H9 (cell line): ENCODE measurements at regions not wholly inside any gene's neighbourhood (a gene's known extent, or its start where the extent isn't known, plus 50 kb on each side); places are given as distances from the start of the nearest gene placed in this dataset.

ENCODE experiments used
- DNase-seq: peaks from one replicate; pipeline ENCODE4 v3.0.0-alpha.2; 2017
- H2AFZ ChIP-seq: one replicate; pipeline ENCODE4 v1.6.1; 2013; ENCODE audit warnings: mild to moderate bottlenecking, low read length, control low read depth, moderate library complexity
- H2AK5ac ChIP-seq: 2 replicates; pipeline ENCODE4 v1.6.1; 2013; ENCODE audit warnings: low read length, control low read depth, mixed read lengths; ENCODE audit not compliant: insufficient read length
- H2BK120ac ChIP-seq: one replicate; pipeline ENCODE4 v1.6.1; 2013; ENCODE audit warnings: low read depth, mild to moderate bottlenecking, low read length, control low read depth, inconsistent platforms; ENCODE audit not compliant: poor library complexity, severe bottlenecking
- H2BK12ac ChIP-seq: 2 replicates; pipeline ENCODE4 v1.6.1; 2013; ENCODE audit warnings: low read length, control low read depth, mixed read lengths, low read depth; ENCODE audit not compliant: insufficient read length
- H2BK15ac ChIP-seq: 2 replicates; pipeline ENCODE4 v1.6.1; 2013; ENCODE audit warnings: low read depth, low read length, control low read depth
- H2BK20ac ChIP-seq: one replicate; pipeline ENCODE4 v1.6.1; 2013; ENCODE audit warnings: low read depth, mild to moderate bottlenecking, low read length, control low read depth, inconsistent platforms; ENCODE audit not compliant: poor library complexity, severe bottlenecking
- H2BK5ac ChIP-seq: 2 replicates; pipeline ENCODE4 v1.6.1; 2013; ENCODE audit warnings: low read length, control low read depth, mixed read lengths; ENCODE audit not compliant: insufficient read length
- H3K14ac ChIP-seq: 2 replicates; pipeline ENCODE4 v1.6.1; 2013; ENCODE audit warnings: low read length, control low read depth; ENCODE audit not compliant: insufficient read depth
- H3K18ac ChIP-seq: 2 replicates; pipeline ENCODE4 v1.6.1; 2013; ENCODE audit warnings: low read depth, mild to moderate bottlenecking, mixed read lengths, low read length, control low read depth; ENCODE audit not compliant: insufficient read length
- H3K23ac ChIP-seq: 2 replicates; pipeline ENCODE4 v1.6.1; 2013; ENCODE audit warnings: low read length, control low read depth, mixed read lengths, low read depth; ENCODE audit not compliant: insufficient read length
- H3K23me2 ChIP-seq: 2 replicates; pipeline ENCODE4 v1.6.1; 2013; ENCODE audit warnings: low read depth, mild to moderate bottlenecking, mixed read lengths, low read length, control low read depth; ENCODE audit not compliant: insufficient read length, poor library complexity, severe bottlenecking
- H3K27ac ChIP-seq: 2 replicates; pipeline ENCODE4 v1.5.1; 2013; ENCODE audit warnings: low read length, control low read depth, mixed read lengths, low read depth; ENCODE audit not compliant: insufficient read length
- H3K27me3 ChIP-seq: 2 replicates; pipeline ENCODE4 v1.6.1; 2013; ENCODE audit warnings: low read length, control low read depth, inconsistent platforms; ENCODE audit not compliant: insufficient read depth
- H3K4ac ChIP-seq: 2 replicates; pipeline ENCODE4 v1.6.1; 2013; ENCODE audit warnings: low read depth, mild to moderate bottlenecking, control low read depth, inconsistent platforms, low read length, moderate library complexity
- H3K4me1 ChIP-seq: 2 replicates; pipeline ENCODE4 v1.6.1; 2013; ENCODE audit warnings: low read length, control low read depth, inconsistent platforms; ENCODE audit not compliant: insufficient read depth
- H3K4me2 ChIP-seq: 2 replicates; pipeline ENCODE4 v1.6.1; 2013; ENCODE audit warnings: low read length, control low read depth, mixed read lengths; ENCODE audit not compliant: insufficient read length, insufficient read depth
- H3K56ac ChIP-seq: 2 replicates; pipeline ENCODE4 v1.6.1; 2013; ENCODE audit warnings: low read depth, mild to moderate bottlenecking, mixed read lengths, low read length, control low read depth; ENCODE audit not compliant: insufficient read length
- H3K79me1 ChIP-seq: 2 replicates; pipeline ENCODE4 v1.6.1; 2013; ENCODE audit warnings: low read depth, mild to moderate bottlenecking, moderate library complexity, low read length, control low read depth, inconsistent platforms; ENCODE audit not compliant: insufficient read depth, poor library complexity, severe bottlenecking
- H3K79me2 ChIP-seq: 2 replicates; pipeline ENCODE4 v1.6.1; 2013; ENCODE audit warnings: low read length, control low read depth, inconsistent platforms; ENCODE audit not compliant: insufficient read depth
- H3K9ac ChIP-seq: 2 replicates; pipeline ENCODE4 v1.6.1; 2013; ENCODE audit warnings: low read length, control low read depth, mixed read lengths; ENCODE audit not compliant: insufficient read length; ENCODE audit errors: extremely low read depth
- H3K9me3 ChIP-seq: one replicate; pipeline ENCODE4 v1.6.1; 2013; ENCODE audit warnings: low read depth, low read length, inconsistent platforms; ENCODE audit not compliant: control insufficient read depth
- H3T11ph ChIP-seq: one replicate; pipeline ENCODE4 v1.6.1; 2013; ENCODE audit warnings: mild to moderate bottlenecking, low read length, control low read depth, inconsistent platforms
- H4K20me1 ChIP-seq: one replicate; pipeline ENCODE4 v1.6.1; 2013; ENCODE audit not compliant: control insufficient read depth, insufficient read length, insufficient read depth
- H4K5ac ChIP-seq: 2 replicates; pipeline ENCODE4 v1.6.1; 2013; ENCODE audit warnings: low read depth, mild to moderate bottlenecking, mixed read lengths, low read length, control low read depth; ENCODE audit not compliant: insufficient read length
- H4K8ac ChIP-seq: replicated peaks from 2 replicates; pipeline ENCODE4 v1.6.1; 2013; ENCODE audit warnings: low read length, control low read depth, mixed read lengths, low read depth; ENCODE audit not compliant: insufficient read length
- H4K91ac ChIP-seq: 2 replicates; pipeline ENCODE4 v1.6.1; 2013; ENCODE audit warnings: low read depth, mild to moderate bottlenecking, moderate library complexity, mixed read lengths, low read length, control low read depth; ENCODE audit not compliant: insufficient read length
- H3K27ac Mint-ChIP-seq, 3 experiments: 2 replicates in 2 of 3; 3 replicates in 1 of 3; pipeline ENCODE4 v1.8.0; 2020 to 2021; ENCODE audit warnings: mixed read lengths in 3 of 3, mild to moderate bottlenecking in 1 of 3, moderate library complexity in 1 of 3
- H3K27me3 Mint-ChIP-seq: 2 replicates; pipeline ENCODE4 v1.8.0; 2021; ENCODE audit warnings: low read depth, mild to moderate bottlenecking, moderate library complexity, mixed read lengths
- H3K36me3 Mint-ChIP-seq, 3 experiments: 2 replicates in 2 of 3; 3 replicates in 1 of 3; pipeline ENCODE4 v1.8.0; 2020 to 2021; ENCODE audit warnings: low read depth in 3 of 3, mixed read lengths in 3 of 3; ENCODE audit not compliant: insufficient read depth in 1 of 3
- H3K4me1 Mint-ChIP-seq, 2 experiments: 2 replicates each; pipeline ENCODE4 v1.8.0; 2020; ENCODE audit warnings: mixed read lengths in 2 of 2
- H3K4me3 Mint-ChIP-seq, 2 experiments: 2 replicates in 1 of 2; 3 replicates in 1 of 2; pipeline ENCODE4 v1.8.0; 2020 to 2021; ENCODE audit warnings: mild to moderate bottlenecking in 2 of 2, mixed read lengths in 2 of 2, moderate library complexity in 1 of 2
- H3K9me3 Mint-ChIP-seq, 2 experiments: 2 replicates in 1 of 2; 3 replicates in 1 of 2; pipeline ENCODE4 v1.8.0; 2020; ENCODE audit warnings: mild to moderate bottlenecking in 2 of 2, mixed read lengths in 2 of 2, moderate library complexity in 1 of 2
- WGBS: extraction: QIAGEN DNeasy Blood & Tissue Kit; methylation state at CpG from one replicate; pipeline ENCODE4 v1.1.7; 2013; ENCODE audit warnings: missing lambda C conversion rate, low lambda C conversion rate, mixed read lengths; ENCODE audit not compliant: insufficient read length; ENCODE audit errors: extremely low coverage; 5-methylcytosine and 5-hydroxymethylcytosine counted together
- TF ChIP-seq, protein P1 (sequence below): fragments of 200-600 bp; sonication (generic); conservative IDR thresholded peaks from 3 replicates; pipeline ENCODE4 v1.8.0; 2021; ENCODE audit warnings: antibody characterized with exemption, mild to moderate bottlenecking

DNA sequence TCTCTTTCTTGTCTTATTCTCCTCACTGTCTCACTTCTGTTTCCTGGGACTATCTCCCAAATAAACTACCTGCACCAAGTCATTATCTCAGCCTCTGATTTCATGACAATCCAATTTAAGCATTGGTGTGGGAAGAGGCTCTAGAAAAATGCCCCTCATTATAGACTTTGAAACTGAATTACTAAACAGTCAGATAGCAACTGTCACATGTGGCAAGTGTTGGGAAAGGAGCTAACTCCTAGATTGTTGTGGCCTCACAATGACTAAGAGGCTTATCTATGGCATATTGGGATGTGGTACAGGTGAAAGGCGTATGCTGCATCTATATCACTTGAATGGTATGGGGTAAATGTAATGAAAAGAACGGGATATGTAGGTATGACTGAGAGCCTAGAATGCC is 103.5 kb upstream of the CCDC54 start:
- no peaks in the 10 kb centered on the region for H3K9me3 Mint-ChIP-seq
- WGBS = no CpG with 5 or more reads among the region's 2 CpGs
- DNase-seq = no peak
- H4K8ac ChIP-seq = no peak overlapping the region
- no peaks in the 10 kb centered on the region for H3K36me3 Mint-ChIP-seq
- H3K79me1 ChIP-seq = no peaks in the 10 kb centered on the region
- H3K56ac ChIP-seq = no peak overlapping the region
- no peak overlapping the region for H4K5ac ChIP-seq
- no peak overlapping the region for H2BK12ac ChIP-seq
- no peak overlapping the region for H2BK20ac ChIP-seq
- no peak overlapping the region for H2BK120ac ChIP-seq
- no peaks in the 10 kb centered on the region for H3K4me1 ChIP-seq
- H3K4me1 Mint-ChIP-seq = peaks cover 0 to 8% of the 10 kb centered on the region in 2 experiments; a peak in 1 of 4 replicates
- no peak overlapping the region for H3K23ac ChIP-seq
- H3K27ac ChIP-seq = no peak overlapping the region
- no peaks in the 10 kb centered on the region for H3K23me2 ChIP-seq
- no peak overlapping the region for H3K27ac Mint-ChIP-seq
- H3K27me3 Mint-ChIP-seq = no peaks in the 10 kb centered on the region
- H2BK15ac ChIP-seq = no peak overlapping the region
- no peaks in the 10 kb centered on the region for H3K9me3 ChIP-seq
- H3T11ph ChIP-seq = no peak overlapping the region
- H3K18ac ChIP-seq = no peak overlapping the region
- no peaks in the 10 kb centered on the region for H3K27me3 ChIP-seq
- TF ChIP-seq, protein P1, sequence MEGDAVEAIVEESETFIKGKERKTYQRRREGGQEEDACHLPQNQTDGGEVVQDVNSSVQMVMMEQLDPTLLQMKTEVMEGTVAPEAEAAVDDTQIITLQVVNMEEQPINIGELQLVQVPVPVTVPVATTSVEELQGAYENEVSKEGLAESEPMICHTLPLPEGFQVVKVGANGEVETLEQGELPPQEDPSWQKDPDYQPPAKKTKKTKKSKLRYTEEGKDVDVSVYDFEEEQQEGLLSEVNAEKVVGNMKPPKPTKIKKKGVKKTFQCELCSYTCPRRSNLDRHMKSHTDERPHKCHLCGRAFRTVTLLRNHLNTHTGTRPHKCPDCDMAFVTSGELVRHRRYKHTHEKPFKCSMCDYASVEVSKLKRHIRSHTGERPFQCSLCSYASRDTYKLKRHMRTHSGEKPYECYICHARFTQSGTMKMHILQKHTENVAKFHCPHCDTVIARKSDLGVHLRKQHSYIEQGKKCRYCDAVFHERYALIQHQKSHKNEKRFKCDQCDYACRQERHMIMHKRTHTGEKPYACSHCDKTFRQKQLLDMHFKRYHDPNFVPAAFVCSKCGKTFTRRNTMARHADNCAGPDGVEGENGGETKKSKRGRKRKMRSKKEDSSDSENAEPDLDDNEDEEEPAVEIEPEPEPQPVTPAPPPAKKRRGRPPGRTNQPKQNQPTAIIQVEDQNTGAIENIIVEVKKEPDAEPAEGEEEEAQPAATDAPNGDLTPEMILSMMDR = no peak
- no peak overlapping the region for H2AFZ ChIP-seq
- H2BK5ac ChIP-seq = no peak overlapping the region
- H3K4me2 ChIP-seq = no peak overlapping the region
- no peak overlapping the region for H2AK5ac ChIP-seq
- H3K79me2 ChIP-seq = no peaks in the 10 kb centered on the region
- H3K14ac ChIP-seq = no peak overlapping the region
- no peaks in the 10 kb centered on the region for H4K20me1 ChIP-seq
- H3K9ac ChIP-seq = no peak overlapping the region
- no peak overlapping the region for H3K4me3 Mint-ChIP-seq
- H3K4ac ChIP-seq = no peak overlapping the region
- H4K91ac ChIP-seq = no peak overlapping the region
